ENCODE measurements at regions not wholly inside any gene's neighbourhood (a gene's known extent, or its start where the extent isn't known, plus 50 kb on each side); places are given as distances from the start of the nearest gene placed in this dataset.

GRCh38 chr6:4358414-4359107, 223.2 kb upstream of the ECI2 start:
- TF ChIP-seq ZNF311 (CRISPR knock-in tag; IDR thresholded peaks at IDR 0.05) (no peak), ZNF445 (CRISPR knock-in tag; IDR thresholded peaks at IDR 0.05; ENCODE audit: low read depth) (no peak), KAT7 (CRISPR knock-in tag; IDR thresholded peaks at IDR 0.05; ENCODE audit: borderline replicate concordance) (no peak)

Measured in K562 (cell line).